IMR-90 (cell line): ENCODE measurements at regions not wholly inside any gene's neighbourhood (a gene's known extent, or its start where the extent isn't known, plus 50 kb on each side); places are given as distances from the start of the nearest gene placed in this dataset.
"Not testable (repeated sequence)": the region's sequence is repeated elsewhere in the genome, so short reads cannot be mapped to it uniquely, and the experiment has no call there.

ENCODE experiments used
- ATAC-seq: fragments of 200-7000 bp; cut with Tn5 transposase; 2 replicates; pipeline ENCODE4 v1.9.1; 2020; ENCODE audit warnings: low read depth, mild to moderate bottlenecking, moderate library complexity
- BruUV-seq: library from RNA; stranded (reverse); fragments of 400-500 nt; replicated peaks from 2 replicates; lab custom pipeline; 2021; lab: Mats Ljungman, UMichigan
- CTCF ChIA-PET: fragments of 300-600 bp; formaldehyde crosslinking; extraction: SDS; loops from one replicate; lab custom pipeline; 2021; ENCODE audit warnings: antibody characterized with exemption; lab: Yijun Ruan, JAX
- POLR2A ChIA-PET: fragments of 300-600 bp; sonication (Branson Sonifier 250); formaldehyde crosslinking; loops from one replicate; lab custom pipeline; 2022; ENCODE audit warnings: antibody characterized with exemption; ENCODE audit not compliant: unreplicated experiment; lab: Charles Lee
- DNase-seq: peaks from one replicate; pipeline ENCODE4 v3.0.0; 2013
- H2AFZ ChIP-seq: replicated peaks from 2 replicates; pipeline ENCODE3; 2013; ENCODE audit warnings: low read length, mild to moderate bottlenecking; ENCODE audit not compliant: poor library complexity
- H2AK5ac ChIP-seq: 2 replicates; pipeline ENCODE4 v1.6.1; 2013; ENCODE audit warnings: low read depth, low read length, inconsistent platforms
- H2AK9ac ChIP-seq: replicated peaks from 2 replicates; pipeline ENCODE3; 2013; ENCODE audit warnings: mild to moderate bottlenecking, low read depth, low read length, moderate library complexity; ENCODE audit not compliant: poor library complexity
- H2BK120ac ChIP-seq: 2 replicates; pipeline ENCODE4 v1.6.1; 2013; ENCODE audit warnings: low read depth, low read length, inconsistent platforms
- H2BK15ac ChIP-seq: 3 replicates; pipeline ENCODE4 v1.6.1; 2013; ENCODE audit warnings: low read depth, low read length, inconsistent platforms
- H2BK20ac ChIP-seq: 2 replicates; pipeline ENCODE4 v1.6.1; 2013; ENCODE audit warnings: low read depth, mild to moderate bottlenecking, inconsistent platforms, low read length, moderate library complexity
- H2BK5ac ChIP-seq: 2 replicates; pipeline ENCODE4 v1.6.1; 2013; ENCODE audit warnings: mild to moderate bottlenecking, low read depth, low read length, inconsistent platforms; ENCODE audit not compliant: poor library complexity, severe bottlenecking
- H3K14ac ChIP-seq: replicated peaks from 2 replicates; pipeline ENCODE4 v1.6.1; 2013; ENCODE audit warnings: low read depth, low read length, inconsistent platforms
- H3K18ac ChIP-seq: 2 replicates; pipeline ENCODE4 v1.6.1; 2013; ENCODE audit warnings: low read depth, low read length, control low read depth
- H3K23ac ChIP-seq: 2 replicates; pipeline ENCODE4 v1.6.1; 2013; ENCODE audit warnings: low read depth, low read length, inconsistent platforms
- H3K27ac ChIP-seq: 2 replicates; pipeline ENCODE4 v1.5.1; 2013; ENCODE audit warnings: mild to moderate bottlenecking, control low read depth, low read length; ENCODE audit not compliant: insufficient read depth
- H3K27me3 ChIP-seq: 2 replicates; pipeline ENCODE4 v1.6.1; 2013; ENCODE audit warnings: low read length; ENCODE audit not compliant: control insufficient read depth, insufficient read depth
- H3K36me3 ChIP-seq: 2 replicates; pipeline ENCODE4 v1.6.1; 2013; ENCODE audit warnings: low read length, mixed read lengths; ENCODE audit not compliant: control insufficient read depth, insufficient read depth
- H3K4ac ChIP-seq: 2 replicates; pipeline ENCODE4 v1.6.1; 2013; ENCODE audit warnings: low read depth, low read length, inconsistent platforms
- H3K4me1 ChIP-seq: 2 replicates; pipeline ENCODE4 v1.6.1; 2013; ENCODE audit warnings: low read length, mixed read lengths; ENCODE audit not compliant: control insufficient read depth, insufficient read depth
- H3K4me2 ChIP-seq: 2 replicates; pipeline ENCODE4 v1.6.1; 2013; ENCODE audit warnings: low read depth, mild to moderate bottlenecking, control low read depth, low read length, moderate library complexity
- H3K4me3 ChIP-seq: 2 replicates; pipeline ENCODE4 v1.5.1; 2013; ENCODE audit warnings: low read depth, mild to moderate bottlenecking, control low read depth, low read length, moderate library complexity; ENCODE audit not compliant: insufficient read depth
- H3K56ac ChIP-seq: 2 replicates; pipeline ENCODE4 v1.6.1; 2013; ENCODE audit warnings: low read length, inconsistent platforms; ENCODE audit not compliant: insufficient read depth; ENCODE audit errors: extremely low read depth
- H3K79me1 ChIP-seq, 2 experiments: 2 replicates each; pipeline ENCODE4 v1.6.1; 2013; ENCODE audit warnings: low read length in 2 of 2, inconsistent platforms in 1 of 2, low read depth in 1 of 2
- H3K9ac ChIP-seq: 2 replicates; pipeline ENCODE4 v1.6.1; 2013; ENCODE audit warnings: low read depth, low read length, control low read depth
- H3K9me1 ChIP-seq: 2 replicates; pipeline ENCODE4 v1.6.1; 2013; ENCODE audit warnings: low read length, inconsistent platforms; ENCODE audit not compliant: insufficient read depth
- H3K9me3 ChIP-seq: 2 replicates; pipeline ENCODE4 v1.6.1; 2013; ENCODE audit warnings: low read length; ENCODE audit not compliant: control insufficient read depth, insufficient read depth
- H4K20me1 ChIP-seq: 2 replicates; pipeline ENCODE4 v1.6.1; 2013; ENCODE audit warnings: low read length, inconsistent platforms; ENCODE audit not compliant: insufficient read depth
- H4K5ac ChIP-seq: 2 replicates; pipeline ENCODE4 v1.6.1; 2013; ENCODE audit warnings: mild to moderate bottlenecking, low read depth, low read length, control low read depth
- H4K8ac ChIP-seq, 2 experiments: 2 replicates each; pipeline ENCODE4 v1.6.1; 2013; ENCODE audit warnings: low read depth in 2 of 2, low read length in 2 of 2, control low read depth in 1 of 2, inconsistent platforms in 1 of 2
- H4K91ac ChIP-seq: 2 replicates; pipeline ENCODE4 v1.6.1; 2013; ENCODE audit warnings: low read depth, low read length, inconsistent platforms; ENCODE audit not compliant: insufficient read depth
- BHLHE40 ChIP-seq: fragments of 150-350 bp; IDR thresholded peaks from 2 replicates; pipeline ENCODE4 v1.6.1; 2016; ENCODE audit warnings: mild to moderate bottlenecking, low read depth, low read length
- CEBPB ChIP-seq: IDR thresholded peaks from 2 replicates; pipeline ENCODE4 v1.6.1; 2012; ENCODE audit warnings: low read depth, low read length, improper control_type of control experiment
- FOS ChIP-seq: fragments of 150-350 bp; IDR thresholded peaks from 2 replicates; pipeline ENCODE4 v1.6.1; 2016; ENCODE audit warnings: low read depth, low read length
- MAFK ChIP-seq: IDR thresholded peaks from 2 replicates; pipeline ENCODE4 v1.6.1; 2012; ENCODE audit warnings: low read depth, low read length, improper control_type of control experiment
- MAZ ChIP-seq: IDR thresholded peaks from 2 replicates; pipeline ENCODE4 v1.6.1; 2012; ENCODE audit warnings: low read depth, mild to moderate bottlenecking, low read length, improper control_type of control experiment, moderate library complexity, borderline replicate concordance
- MXI1 ChIP-seq: IDR thresholded peaks from 2 replicates; pipeline ENCODE4 v1.6.1; 2012; ENCODE audit warnings: low read depth, mild to moderate bottlenecking, low read length, moderate library complexity, borderline replicate concordance
- RCOR1 ChIP-seq: IDR thresholded peaks from 2 replicates; pipeline ENCODE4 v1.6.1; 2012; ENCODE audit warnings: mild to moderate bottlenecking, low read length, improper control_type of control experiment; ENCODE audit not compliant: insufficient replicate concordance
- RFX5 ChIP-seq: IDR thresholded peaks from 2 replicates; pipeline ENCODE4 v1.8.0; 2012; ENCODE audit warnings: low read depth, mild to moderate bottlenecking, low read length, moderate library complexity
- SMC3 ChIP-seq: fragments of 150-350 bp; IDR thresholded peaks from 2 replicates; pipeline ENCODE4 v1.6.1; 2016; ENCODE audit warnings: low read depth, mild to moderate bottlenecking, antibody characterized with exemption, low read length, moderate library complexity
- USF2 ChIP-seq: fragments of 150-350 bp; IDR thresholded peaks from 2 replicates; pipeline ENCODE4 v1.6.1; 2017; ENCODE audit warnings: mild to moderate bottlenecking, antibody characterized with exemption, low read length, low read depth
- WGBS, 2 experiments: methylation state at CpG; one replicate each; pipeline versions ENCODE4 v1.1.5 to v1.1.7; 2013; ENCODE audit warnings: missing lambda C conversion rate in 2 of 2; ENCODE audit not compliant: insufficient read length in 1 of 2; ENCODE audit errors: extremely low coverage in 2 of 2; 5-methylcytosine and 5-hydroxymethylcytosine counted together
- dilution Hi-C: fragments of 300-500 bp; cut with HindIII; formaldehyde crosslinking; loops from one replicate; pipeline ENCODE4 v1.14.3; 2018; ENCODE audit warnings: low sequenced_read_pairs; ENCODE audit not compliant: unreplicated experiment
- in situ Hi-C: fragments of 300-500 bp; cut with MboI; formaldehyde crosslinking; loops from 3 replicates; pipeline ENCODE4 v1.14.3; 2019; ENCODE audit warnings: low sequenced_read_pairs, inconsistent platforms, mixed read lengths
- intact Hi-C: fragments of 100-400 bp; cut with micrococcal nuclease; formaldehyde crosslinking; loops from 2 replicates; pipeline ENCODE4 v1.10.0; 2022

- ChIA-PET POLR2A (no interaction called here), CTCF (no interaction called here)
- no peak overlapping the region for H3K56ac ChIP-seq
- TF ChIP-seq SMC3 (no peak), RCOR1 (no peak), MAFK (no peak), BHLHE40 (no peak), FOS (no peak), MXI1 (no peak), MAZ (no peak), RFX5 (no peak), USF2 (no peak), CEBPB (no peak)
- no peak overlapping the region for H4K8ac ChIP-seq
- H3K9ac ChIP-seq: no peak overlapping the region
- no peak overlapping the region for H2AFZ ChIP-seq
- no peak overlapping the region for H2AK9ac ChIP-seq
- no peak overlapping the region for H3K4me2 ChIP-seq
- no CpG with 5 or more reads among the region's 1 CpG for WGBS, 2 experiments
- DNase-seq (no peak), ATAC-seq (no peak)
- no peak overlapping the region for H2BK5ac ChIP-seq
- no peak overlapping the region for H4K91ac ChIP-seq
- H3K4me3 ChIP-seq: no peak overlapping the region
- peaks cover 12% of the 10 kb centered on the region for H3K9me3 ChIP-seq
- dilution Hi-C loops (no loop called here), in situ Hi-C loops (no loop called here), intact Hi-C loops (no loop called here)
- no peak overlapping the region for H2BK120ac ChIP-seq
- H3K27ac ChIP-seq: no peak overlapping the region
- no peaks in the 10 kb centered on the region for H3K36me3 ChIP-seq
- no peaks in the 10 kb centered on the region for H4K20me1 ChIP-seq
- no peaks in the 10 kb centered on the region for H3K79me1 ChIP-seq
- H3K4ac ChIP-seq: no peak overlapping the region
- H2AK5ac ChIP-seq: no peak overlapping the region
- H3K4me1 ChIP-seq: no peaks in the 10 kb centered on the region
- no peak overlapping the region for H3K23ac ChIP-seq
- H2BK20ac ChIP-seq: no peak overlapping the region
- no peak overlapping the region for H2BK15ac ChIP-seq
- H4K5ac ChIP-seq: no peak overlapping the region
- no peaks in the 10 kb centered on the region for H3K27me3 ChIP-seq
- BruUV-seq: no TSS peak
- no peaks in the 10 kb centered on the region for H3K9me1 ChIP-seq
- H3K14ac ChIP-seq: no peak overlapping the region
- no peak overlapping the region for H3K18ac ChIP-seq
Measured at GRCh38 chr3:5717254-5717653, 529.7 kb downstream of the EDEM1 start.

GRCh38 chr3:5719668-5720067 lies 532.2 kb downstream of the EDEM1 start:
- H3K9me1 ChIP-seq, H2BK20ac ChIP-seq, intact Hi-C loops, H3K79me1 ChIP-seq, POLR2A ChIA-PET, H3K4me2 ChIP-seq, ATAC-seq, H3K23ac ChIP-seq, H3K4me3 ChIP-seq, in situ Hi-C loops, BruUV-seq, H4K20me1 ChIP-seq, H4K8ac ChIP-seq, H3K9ac ChIP-seq, H3K18ac ChIP-seq, dilution Hi-C loops, H3K27me3 ChIP-seq, H3K36me3 ChIP-seq, H2AFZ ChIP-seq, H3K56ac ChIP-seq, H3K4me1 ChIP-seq, H3K27ac ChIP-seq, CTCF ChIA-PET, H2BK15ac ChIP-seq, H2AK5ac ChIP-seq, H2BK5ac ChIP-seq, H4K5ac ChIP-seq, H3K14ac ChIP-seq, H2AK9ac ChIP-seq, H2BK120ac ChIP-seq, DNase-seq, H4K91ac ChIP-seq, H3K4ac ChIP-seq: not testable (repeated sequence)
- H3K9me3 ChIP-seq: peaks cover 12% of the 10 kb centered on the region
